LHCN-M2 (cell line): ENCODE measurements at regions not wholly inside any gene's neighbourhood (a gene's known extent, or its start where the extent isn't known, plus 50 kb on each side); places are given as distances from the start of the nearest gene placed in this dataset.
"Not testable (repeated sequence)": the region's sequence is repeated elsewhere in the genome, so short reads cannot be mapped to it uniquely, and the experiment has no call there.

Source experiments
- DNase-seq: peaks from one replicate; pipeline ENCODE4 v3.0.0-alpha.2; 2012; ENCODE audit warnings: low read depth

- no peak for DNase-seq
These were observed 224.8 kb upstream of the SEMA6A start for GRCh38 chr5:116799401-116799800.

GRCh38 chr5:116795189-116795588, 220.6 kb upstream of the SEMA6A start:
- DNase-seq: no peak

GRCh38 chr5:116789522-116789921, 214.9 kb upstream of the SEMA6A start:
- DNase-seq: no peak

- no peak for DNase-seq
These were observed 214.3 kb upstream of the SEMA6A start for GRCh38 chr5:116788851-116789403.

GRCh38 chr5:116787570-116787969, 212.9 kb upstream of the SEMA6A start:
- no peak for DNase-seq

GRCh38 chr5:116785106-116785505, 210.5 kb upstream of the SEMA6A start:
- no peak for DNase-seq

GRCh38 chr5:116779846-116780245, 205.2 kb upstream of the SEMA6A start:
- DNase-seq: no peak

- no peak for DNase-seq
These were observed 204.1 kb upstream of the SEMA6A start for GRCh38 chr5:116778651-116779280.

- no peak for DNase-seq
These were observed 203.4 kb upstream of the SEMA6A start for GRCh38 chr5:116778032-116778431.

GRCh38 chr5:116773926-116774325, 199.3 kb upstream of the SEMA6A start:
- DNase-seq: no peak

GRCh38 chr5:116772806-116773205, 198.2 kb upstream of the SEMA6A start:
- no peak for DNase-seq

GRCh38 chr5:116772152-116772501, 197.5 kb upstream of the SEMA6A start:
- no peak for DNase-seq

- DNase-seq: no peak
These were observed 197.0 kb upstream of the SEMA6A start for GRCh38 chr5:116771466-116772151.

- not testable (repeated sequence) for DNase-seq
These were observed 195.3 kb upstream of the SEMA6A start for GRCh38 chr5:116769953-116770352.

- no peak for DNase-seq
These were observed 194.8 kb upstream of the SEMA6A start for GRCh38 chr5:116769470-116769869.

- peak; percentile 7 for DNase-seq
These were observed 191.9 kb upstream of the SEMA6A start for GRCh38 chr5:116766470-116766947.

GRCh38 chr5:116765441-116765840, 190.8 kb upstream of the SEMA6A start:
- no peak for DNase-seq

- no peak for DNase-seq
These were observed 190.3 kb upstream of the SEMA6A start for GRCh38 chr5:116764941-116765340.

GRCh38 chr5:116763987-116764866, 189.6 kb upstream of the SEMA6A start:
- DNase-seq: no peak

- DNase-seq: no peak
These were observed 185.4 kb upstream of the SEMA6A start for GRCh38 chr5:116759860-116760640.

- DNase-seq: no peak
These were observed 182.7 kb upstream of the SEMA6A start for GRCh38 chr5:116757326-116757725.
